ES-I3 (cell line): ENCODE measurements at regions not wholly inside any gene's neighbourhood (a gene's known extent, or its start where the extent isn't known, plus 50 kb on each side); places are given as distances from the start of the nearest gene placed in this dataset.

Experiments
- H3K36me3 ChIP-seq: 2 replicates; pipeline ENCODE4 v1.6.1; 2013; ENCODE audit warnings: mild to moderate bottlenecking, low read length, control low read depth, moderate library complexity; ENCODE audit not compliant: insufficient read depth
- H3K4me1 ChIP-seq: 2 replicates; pipeline ENCODE4 v1.6.1; 2013; ENCODE audit warnings: mild to moderate bottlenecking, control low read depth, low read length; ENCODE audit not compliant: insufficient read depth
- H3K9ac ChIP-seq: 2 replicates; pipeline ENCODE4 v1.6.1; 2013; ENCODE audit warnings: low read depth, mild to moderate bottlenecking, low read length, moderate library complexity
- H3K9me3 ChIP-seq: 2 replicates; pipeline ENCODE4 v1.6.1; 2013; ENCODE audit warnings: mild to moderate bottlenecking, low read length, moderate library complexity; ENCODE audit not compliant: control insufficient read depth, insufficient read depth

- Histone ChIP-seq H3K9me3 (no peaks in the 10 kb centered on the region), H3K36me3 (no peaks in the 10 kb centered on the region), H3K9ac (no peak overlapping the region), H3K4me1 (no peaks in the 10 kb centered on the region)
These were observed 395.6 kb upstream of the MPDZ start for GRCh38 chr9:13674926-13675637.

DNA sequence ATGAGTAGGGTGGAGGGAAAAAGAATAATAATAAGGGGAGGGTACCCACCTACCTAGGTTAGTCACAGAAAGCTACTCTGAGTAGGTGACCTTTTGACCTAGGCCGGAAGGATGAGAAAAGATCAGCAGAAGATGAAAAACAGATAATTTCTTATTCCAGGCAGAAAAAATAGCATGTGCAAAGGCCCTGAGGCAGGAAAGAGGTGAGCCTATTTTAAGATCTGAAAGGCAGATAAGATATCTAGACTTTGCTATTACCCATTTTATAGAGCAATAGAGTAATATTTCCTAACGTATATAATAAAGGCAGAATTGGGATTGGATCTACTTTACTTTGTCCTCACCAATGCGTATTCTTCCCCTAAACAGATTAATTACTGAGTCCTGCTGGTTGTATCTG is 393.9 kb upstream of the MPDZ start:
- H3K4me1 ChIP-seq, result no peaks in the 10 kb centered on the region
- no peaks in the 10 kb centered on the region for H3K9me3 ChIP-seq
- no peaks in the 10 kb centered on the region for H3K36me3 ChIP-seq
- no peak overlapping the region for H3K9ac ChIP-seq

DNA sequence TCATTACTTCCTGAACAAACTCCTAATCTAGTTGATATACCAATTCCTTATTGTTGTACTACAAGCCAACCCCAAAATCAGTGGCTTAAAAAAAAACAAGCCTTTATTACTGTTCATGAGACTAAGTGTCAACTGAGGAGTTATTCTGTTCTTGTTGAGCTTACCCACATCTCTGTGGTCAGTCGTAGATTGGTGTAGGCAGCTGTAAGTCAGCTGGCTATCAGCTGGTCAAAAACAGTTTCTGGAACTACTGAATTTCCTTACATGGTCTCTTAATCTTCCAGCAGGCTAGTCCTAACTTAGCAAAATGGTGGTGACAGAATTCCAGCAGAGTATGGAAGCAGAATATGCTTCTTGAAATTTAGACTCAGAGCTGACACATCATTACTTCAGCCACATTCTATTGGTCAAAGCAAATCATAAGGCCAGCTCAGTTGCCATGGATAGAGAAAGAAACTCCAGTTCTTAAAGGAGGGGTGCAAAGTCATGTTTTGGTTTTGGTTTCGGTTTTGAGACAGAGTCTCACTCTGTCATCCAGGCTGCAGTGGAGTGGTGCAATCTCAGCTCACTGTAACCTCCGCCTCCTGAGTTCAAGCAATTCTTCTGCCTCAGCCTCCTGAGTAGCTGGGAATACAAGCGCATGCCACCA is 386.1 kb upstream of the MPDZ start:
- Histone ChIP-seq H3K36me3 (no peaks in the 10 kb centered on the region), H3K4me1 (no peaks in the 10 kb centered on the region), H3K9ac (no peak overlapping the region), H3K9me3 (no peaks in the 10 kb centered on the region; the same call in 1 of the 2 replicates)

GRCh38 chr9:13661014-13661413 is 381.5 kb upstream of the MPDZ start:
- Histone ChIP-seq H3K4me1 (no peaks in the 10 kb centered on the region), H3K9ac (no peak overlapping the region), H3K36me3 (no peaks in the 10 kb centered on the region), H3K9me3 (no peaks in the 10 kb centered on the region; the same call in 1 of the 2 replicates)

- Histone ChIP-seq H3K9ac (no peak overlapping the region), H3K9me3 (peaks cover 8% of the 10 kb centered on the region; the same call in 1 of the 2 replicates), H3K4me1 (no peaks in the 10 kb centered on the region), H3K36me3 (no peaks in the 10 kb centered on the region)
These were observed 372.6 kb upstream of the MPDZ start for GRCh38 chr9:13651969-13652663.

GRCh38 chr9:13651526-13651925 is 372.0 kb upstream of the MPDZ start:
- Histone ChIP-seq H3K4me1 (no peaks in the 10 kb centered on the region), H3K9ac (no peak overlapping the region), H3K36me3 (no peaks in the 10 kb centered on the region), H3K9me3 (peaks cover 8% of the 10 kb centered on the region; the same call in 1 of the 2 replicates)

DNA sequence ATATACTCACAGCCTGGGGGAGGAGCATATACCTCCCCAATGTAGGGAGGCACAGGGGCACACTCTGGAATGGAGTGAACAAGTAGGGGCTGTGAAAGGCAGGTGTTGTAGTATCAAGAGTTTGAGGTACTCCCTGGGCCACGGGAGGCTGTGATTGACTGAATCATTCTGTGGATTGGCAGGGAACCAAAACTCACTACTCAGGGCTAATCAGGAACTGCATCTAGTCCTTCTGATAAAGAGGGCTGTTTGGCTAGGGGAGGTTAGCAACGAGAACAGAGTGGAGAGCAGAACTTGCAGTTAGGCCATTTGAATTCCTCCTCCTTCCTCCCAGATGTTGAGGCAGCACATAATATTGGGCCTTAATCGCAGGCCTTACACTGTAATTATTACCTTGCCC is 369.2 kb upstream of the MPDZ start:
- H3K36me3 ChIP-seq, result no peaks in the 10 kb centered on the region
- H3K9ac ChIP-seq, result no peak overlapping the region
- no peaks in the 10 kb centered on the region for H3K4me1 ChIP-seq
- peaks cover 8% of the 10 kb centered on the region; the same call in 1 of the 2 replicates for H3K9me3 ChIP-seq

- H3K9ac ChIP-seq, result no peak overlapping the region
- H3K4me1 ChIP-seq, result no peaks in the 10 kb centered on the region
- no peaks in the 10 kb centered on the region for H3K36me3 ChIP-seq
- peaks cover 8% of the 10 kb centered on the region; the same call in 1 of the 2 replicates for H3K9me3 ChIP-seq
These were observed 368.6 kb upstream of the MPDZ start for GRCh38 chr9:13648068-13648467.

DNA sequence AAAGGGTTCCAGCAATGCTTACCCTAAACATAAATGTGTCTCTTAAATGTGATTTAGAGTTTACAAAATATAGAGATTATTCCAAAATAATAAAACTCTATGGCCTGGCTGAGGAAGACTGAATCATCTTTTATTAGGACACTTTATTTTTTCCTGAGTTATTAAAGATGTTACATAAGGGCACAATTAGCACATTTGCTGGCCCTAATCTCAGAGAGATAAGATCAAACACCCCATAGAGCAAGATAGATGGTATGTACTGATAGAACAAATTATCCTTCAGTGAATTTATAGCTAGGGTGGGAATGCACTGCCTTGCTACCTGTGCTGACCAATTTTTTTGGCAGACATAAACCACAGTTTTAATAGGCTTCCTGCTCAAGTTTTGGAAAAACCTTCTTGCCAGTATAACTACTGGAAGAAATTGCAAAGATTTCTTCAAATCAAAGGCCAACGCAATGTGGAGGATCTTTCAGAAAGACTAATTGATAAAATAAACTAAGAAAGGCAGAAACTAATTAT is 367.1 kb upstream of the MPDZ start:
- Histone ChIP-seq H3K4me1 (no peaks in the 10 kb centered on the region), H3K9ac (no peak overlapping the region), H3K9me3 (peaks cover 8% of the 10 kb centered on the region; the same call in 1 of the 2 replicates), H3K36me3 (no peaks in the 10 kb centered on the region)

DNA sequence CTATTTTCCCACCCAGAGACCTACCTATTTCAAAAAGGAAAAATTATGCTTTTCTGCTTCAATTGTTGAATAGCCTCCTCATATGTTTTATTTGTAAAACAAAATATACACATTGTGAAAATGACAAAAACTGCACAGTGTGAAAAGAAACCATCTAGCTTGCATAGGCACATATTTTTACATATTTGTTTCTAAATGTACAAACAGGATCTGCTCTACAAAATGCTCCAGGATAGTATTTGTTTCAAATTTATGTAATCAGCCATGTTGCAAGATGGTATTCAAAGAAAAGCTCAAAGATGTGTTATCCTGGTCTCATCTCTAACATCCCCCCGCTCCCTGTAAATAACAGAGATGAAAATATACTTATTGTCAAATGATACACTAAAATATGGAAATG is 366.1 kb upstream of the MPDZ start:
- Histone ChIP-seq H3K4me1 (no peaks in the 10 kb centered on the region), H3K36me3 (no peaks in the 10 kb centered on the region), H3K9ac (no peak overlapping the region), H3K9me3 (peaks cover 10% of the 10 kb centered on the region; the same call in 1 of the 2 replicates)

DNA sequence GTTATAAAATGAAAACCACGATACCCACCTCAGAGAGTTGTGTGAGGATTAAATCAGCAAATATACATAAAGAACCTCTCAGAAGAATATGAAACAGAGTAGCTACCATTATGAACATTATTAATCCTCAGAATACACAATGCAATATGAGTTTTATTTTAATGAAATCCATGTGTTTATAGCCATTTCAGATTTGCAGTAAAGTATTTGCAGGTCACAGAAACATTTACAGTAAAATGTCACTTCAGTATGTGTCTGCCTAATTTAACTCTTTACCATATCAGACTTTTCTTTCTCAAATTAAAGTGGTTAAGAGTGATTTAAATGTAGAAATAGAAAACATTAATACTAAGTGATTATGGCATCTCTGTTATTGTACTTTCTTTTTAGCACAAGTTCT is 365.2 kb upstream of the MPDZ start:
- peaks cover 10% of the 10 kb centered on the region; the same call in 1 of the 2 replicates for H3K9me3 ChIP-seq
- H3K36me3 ChIP-seq, result no peaks in the 10 kb centered on the region
- no peak overlapping the region for H3K9ac ChIP-seq
- no peaks in the 10 kb centered on the region for H3K4me1 ChIP-seq

DNA sequence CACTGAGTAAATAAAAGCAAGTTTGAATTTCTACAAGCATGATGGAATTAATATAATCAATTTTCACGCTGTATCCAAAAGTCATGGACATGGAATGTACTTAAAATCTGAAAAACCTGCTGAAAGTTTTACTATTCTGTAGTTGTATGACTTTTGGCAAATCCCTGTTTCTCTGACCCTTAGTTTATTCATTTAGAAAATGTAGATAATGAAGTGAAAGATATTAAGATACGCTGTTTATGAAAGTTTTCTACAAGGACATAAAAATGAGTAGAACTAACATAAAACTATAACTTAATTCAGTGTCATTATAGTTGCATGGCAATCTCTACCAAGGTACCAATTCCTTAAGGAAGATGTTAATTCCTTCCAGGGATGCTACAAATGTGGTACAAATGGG is 363.2 kb upstream of the MPDZ start:
- H3K9ac ChIP-seq, result no peak overlapping the region
- no peaks in the 10 kb centered on the region for H3K36me3 ChIP-seq
- H3K4me1 ChIP-seq, result no peaks in the 10 kb centered on the region
- H3K9me3 ChIP-seq, result peaks cover 2% of the 10 kb centered on the region; the same call in 1 of the 2 replicates

- H3K36me3 ChIP-seq, result no peaks in the 10 kb centered on the region
- H3K9me3 ChIP-seq, result no peaks in the 10 kb centered on the region; the same call in 1 of the 2 replicates
- no peaks in the 10 kb centered on the region for H3K4me1 ChIP-seq
- no peak overlapping the region for H3K9ac ChIP-seq
These were observed 349.6 kb upstream of the MPDZ start for GRCh38 chr9:13629067-13629466.

DNA sequence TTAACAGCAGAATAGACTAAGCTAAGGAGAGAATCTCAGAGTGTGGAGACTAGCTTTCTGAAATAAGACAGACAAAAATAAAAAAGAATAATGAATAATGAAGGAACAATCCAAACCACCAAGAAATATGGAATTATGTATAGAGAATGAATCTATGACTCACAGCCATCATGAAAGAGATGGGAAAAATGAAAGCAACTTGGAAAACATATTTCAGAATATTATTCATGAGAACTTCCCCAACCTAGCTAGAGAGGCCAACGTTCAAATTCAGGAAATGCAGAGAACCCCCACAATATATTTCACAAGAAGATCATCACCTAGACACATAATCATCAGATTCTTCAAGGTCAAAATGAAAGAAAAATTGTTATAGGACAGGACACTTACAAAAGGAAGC is 349.0 kb upstream of the MPDZ start:
- Histone ChIP-seq H3K36me3 (no peaks in the 10 kb centered on the region), H3K9me3 (no peaks in the 10 kb centered on the region; the same call in 1 of the 2 replicates), H3K4me1 (no peaks in the 10 kb centered on the region), H3K9ac (no peak overlapping the region)
